ENCODE measurements at regions not wholly inside any gene's neighbourhood (a gene's known extent, or its start where the extent isn't known, plus 50 kb on each side); places are given as distances from the start of the nearest gene placed in this dataset.

GRCh38 chr10:53622201-53622600 is 849.6 kb upstream of the MBL2 start:
- TF ChIP-seq CTCF (IDR thresholded peaks at IDR 0.05; ENCODE audit: borderline replicate concordance, extremely low read depth, low read length, poor library complexity, severe bottlenecking), result no peak
- no peak for TF ChIP-seq EZH2 (IDR thresholded peaks at IDR 0.05; ENCODE audit: borderline replicate concordance, low read depth, low read length, severe bottlenecking)
